Activated CD8-positive, alpha-beta T cell treated with anti-CD3 and anti-CD28 coated beads for 36 hours (primary cell): ENCODE measurements at regions not wholly inside any gene's neighbourhood (a gene's known extent, or its start where the extent isn't known, plus 50 kb on each side); places are given as distances from the start of the nearest gene placed in this dataset.

Source experiments
- ATAC-seq: fragments of 200-7000 bp; cut with Tn5 transposase; one replicate; pipeline ENCODE4 v1.10.0; 2021; ENCODE audit warnings: mild to moderate bottlenecking, moderate library complexity
- CTCF ChIA-PET: fragments of 350-600 bp; sonication (Branson Sonifier 250); formaldehyde crosslinking; loops from one replicate; lab custom pipeline; 2021; ENCODE audit warnings: antibody characterized with exemption; lab: Charles Lee
- POLR2A ChIA-PET: fragments of 350-600 bp; sonication (Branson Sonifier 250); formaldehyde crosslinking; loops from one replicate; lab custom pipeline; 2021; ENCODE audit warnings: antibody characterized with exemption; lab: Charles Lee
- DNase-seq: peaks from one replicate; pipeline ENCODE4 v3.0.0-alpha.2; 2020
- H3K27ac Mint-ChIP-seq: one replicate; pipeline ENCODE4 v1.8.0; 2021; ENCODE audit warnings: mild to moderate bottlenecking, mixed read lengths
- H3K27me3 Mint-ChIP-seq: one replicate; pipeline ENCODE4 v1.8.0; 2021; ENCODE audit warnings: mixed read lengths
- H3K36me3 Mint-ChIP-seq: one replicate; pipeline ENCODE4 v1.8.0; 2021; ENCODE audit warnings: low read depth, mixed read lengths
- H3K4me1 Mint-ChIP-seq: one replicate; pipeline ENCODE4 v1.8.0; 2021; ENCODE audit warnings: low read depth, mixed read lengths
- H3K4me3 Mint-ChIP-seq: one replicate; pipeline ENCODE4 v1.8.0; 2021; ENCODE audit warnings: mild to moderate bottlenecking, moderate library complexity, mixed read lengths
- H3K9me3 Mint-ChIP-seq: one replicate; pipeline ENCODE4 v1.8.0; 2021; ENCODE audit warnings: mixed read lengths
- intact Hi-C: fragments of 100-400 bp; cut with micrococcal nuclease; formaldehyde crosslinking; loops from one replicate; pipeline ENCODE4 v1.10.0; 2022
- TF ChIP-seq, protein P1 (sequence below): fragments of 200-600 bp; IDR thresholded peaks from one replicate; pipeline ENCODE4 v1.8.0; 2022; ENCODE audit warnings: antibody characterized with exemption, mild to moderate bottlenecking

DNA sequence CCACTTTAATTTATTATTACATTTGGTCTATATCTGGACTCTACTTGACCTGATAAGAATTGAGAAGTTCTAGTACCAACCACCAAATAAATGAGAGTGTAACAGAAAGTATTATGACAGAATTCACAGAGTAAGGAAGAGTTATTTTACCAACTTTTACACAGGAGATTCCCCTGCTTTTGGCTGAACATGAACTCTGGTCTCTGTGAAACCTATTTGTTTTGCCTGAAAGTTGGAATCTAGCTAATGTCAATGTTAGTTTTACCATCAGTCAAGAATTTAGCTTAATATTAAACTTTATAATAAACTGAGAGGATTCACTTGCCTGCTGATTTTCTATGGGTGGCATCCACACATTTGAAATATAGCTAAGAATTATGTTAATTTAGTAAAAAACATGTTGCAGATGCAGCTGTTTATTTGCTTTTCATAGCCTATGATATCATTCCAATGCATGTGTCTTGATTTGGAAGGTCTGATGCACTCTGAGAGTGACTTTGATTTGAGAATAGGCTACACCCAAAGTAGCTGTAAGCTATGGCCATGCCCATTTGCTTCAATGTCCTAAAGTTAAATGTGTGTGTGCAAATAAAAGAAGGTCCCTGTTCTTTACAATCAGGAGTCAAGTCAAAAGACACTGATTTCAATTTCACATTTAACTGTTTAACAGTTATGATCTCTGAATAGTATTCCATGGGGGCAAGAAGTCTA, 150.9 kb upstream of the RASGEF1B start:
- intact Hi-C loops = no loop called here
- no peaks in the 10 kb centered on the region for H3K4me1 Mint-ChIP-seq
- ChIA-PET CTCF (interaction anchor here (1.1 to 2.8 kb wide), 4 partner anchors 9 to 155 kb away, joined by 3 to 7 read pairs (median 4); no protein-coding TSS in a partner anchor), POLR2A (no interaction called here)
- ATAC-seq (no peak), DNase-seq (no peak)
- no peaks in the 10 kb centered on the region for H3K9me3 Mint-ChIP-seq
- H3K36me3 Mint-ChIP-seq = no peaks in the 10 kb centered on the region
- H3K27me3 Mint-ChIP-seq = no peaks in the 10 kb centered on the region
- TF ChIP-seq, protein P1, sequence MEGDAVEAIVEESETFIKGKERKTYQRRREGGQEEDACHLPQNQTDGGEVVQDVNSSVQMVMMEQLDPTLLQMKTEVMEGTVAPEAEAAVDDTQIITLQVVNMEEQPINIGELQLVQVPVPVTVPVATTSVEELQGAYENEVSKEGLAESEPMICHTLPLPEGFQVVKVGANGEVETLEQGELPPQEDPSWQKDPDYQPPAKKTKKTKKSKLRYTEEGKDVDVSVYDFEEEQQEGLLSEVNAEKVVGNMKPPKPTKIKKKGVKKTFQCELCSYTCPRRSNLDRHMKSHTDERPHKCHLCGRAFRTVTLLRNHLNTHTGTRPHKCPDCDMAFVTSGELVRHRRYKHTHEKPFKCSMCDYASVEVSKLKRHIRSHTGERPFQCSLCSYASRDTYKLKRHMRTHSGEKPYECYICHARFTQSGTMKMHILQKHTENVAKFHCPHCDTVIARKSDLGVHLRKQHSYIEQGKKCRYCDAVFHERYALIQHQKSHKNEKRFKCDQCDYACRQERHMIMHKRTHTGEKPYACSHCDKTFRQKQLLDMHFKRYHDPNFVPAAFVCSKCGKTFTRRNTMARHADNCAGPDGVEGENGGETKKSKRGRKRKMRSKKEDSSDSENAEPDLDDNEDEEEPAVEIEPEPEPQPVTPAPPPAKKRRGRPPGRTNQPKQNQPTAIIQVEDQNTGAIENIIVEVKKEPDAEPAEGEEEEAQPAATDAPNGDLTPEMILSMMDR = no peak
- H3K27ac Mint-ChIP-seq = no peak overlapping the region
- H3K4me3 Mint-ChIP-seq = no peak overlapping the region

DNA sequence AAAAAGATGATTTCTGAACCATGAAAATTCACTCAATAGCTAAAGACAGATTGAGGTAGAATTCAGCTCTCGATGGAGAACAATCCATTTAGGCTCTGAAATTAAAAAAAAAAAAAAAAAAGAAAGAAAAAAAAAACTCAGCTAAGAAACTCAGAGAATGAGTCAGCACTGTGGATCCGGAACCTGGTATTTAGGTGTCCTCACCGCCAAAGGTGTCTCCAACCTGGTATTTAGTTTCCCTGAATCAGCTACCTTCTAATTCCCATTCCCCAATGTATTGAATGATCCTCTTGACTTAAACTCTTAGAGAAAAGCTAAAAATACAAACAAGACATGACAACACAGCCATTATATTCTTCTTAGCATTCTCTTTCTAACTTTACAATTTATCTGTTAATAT, 150.3 kb upstream of the RASGEF1B start:
- Mint-ChIP-seq H3K27me3 (no peaks in the 10 kb centered on the region), H3K4me1 (no peaks in the 10 kb centered on the region), H3K4me3 (no peak overlapping the region), H3K36me3 (no peaks in the 10 kb centered on the region), H3K27ac (no peak overlapping the region), H3K9me3 (no peaks in the 10 kb centered on the region)
- intact Hi-C loops = no loop called here
- ATAC-seq (no peak), DNase-seq (no peak)
- POLR2A ChIA-PET = no interaction called here
- TF ChIP-seq, protein P1 = no peak
- CTCF ChIA-PET = interaction anchor here (1.1 to 2.8 kb wide), 4 partner anchors 9 to 154 kb away, joined by 3 to 7 read pairs (median 4); no protein-coding TSS in a partner anchor

DNA sequence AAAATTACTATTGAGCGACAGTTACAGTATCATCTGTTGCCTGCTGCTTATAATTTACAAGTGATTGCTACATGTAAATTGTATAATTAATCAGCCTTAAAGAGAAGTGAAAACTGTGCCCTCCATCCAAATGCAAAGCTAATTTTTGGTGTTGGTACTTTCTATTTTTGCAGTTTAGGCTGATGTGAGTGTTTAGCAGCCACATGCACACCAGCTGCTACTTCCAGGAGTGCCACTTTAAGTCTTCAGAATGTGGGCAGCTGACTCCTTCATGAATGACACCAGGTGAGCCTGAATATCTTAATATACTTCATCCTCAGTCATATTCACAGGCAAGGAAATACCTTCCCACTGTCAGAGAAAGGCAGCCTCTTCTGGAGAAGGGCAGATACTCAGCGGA, 149.8 kb upstream of the RASGEF1B start:
- TF ChIP-seq, protein P1 = no peak
- H3K36me3 Mint-ChIP-seq = no peaks in the 10 kb centered on the region
- H3K27ac Mint-ChIP-seq = no peak overlapping the region
- no peak overlapping the region for H3K4me3 Mint-ChIP-seq
- no peak for ATAC-seq
- H3K27me3 Mint-ChIP-seq = no peaks in the 10 kb centered on the region
- H3K9me3 Mint-ChIP-seq = no peaks in the 10 kb centered on the region
- no peak for DNase-seq
- intact Hi-C loops = no loop called here
- CTCF ChIA-PET = interaction anchor here (1.1 to 2.8 kb wide), 4 partner anchors 8 to 154 kb away, joined by 3 to 7 read pairs (median 4); no protein-coding TSS in a partner anchor
- POLR2A ChIA-PET = no interaction called here
- no peaks in the 10 kb centered on the region for H3K4me1 Mint-ChIP-seq

DNA sequence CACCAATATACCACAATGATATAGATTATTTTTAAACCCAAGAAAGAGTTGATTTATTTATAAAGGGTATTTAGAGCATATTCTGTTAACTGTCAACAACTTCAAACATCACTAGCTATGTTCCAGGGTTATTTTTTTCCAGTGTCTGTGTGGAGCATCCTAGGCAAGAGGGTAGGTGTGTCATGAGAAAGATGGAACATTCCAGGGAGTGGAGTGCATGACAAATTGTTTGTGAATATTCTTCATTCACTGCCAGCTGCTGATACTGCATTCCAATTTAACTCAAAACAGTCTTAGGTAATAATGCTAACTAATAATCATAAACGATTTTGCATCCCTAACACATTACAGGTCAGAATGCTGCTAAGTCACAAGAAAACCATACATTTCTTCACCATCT, 148.7 kb upstream of the RASGEF1B start:
- intact Hi-C loops = no loop called here
- CTCF ChIA-PET = interaction anchor here (0.9 kb wide), 1 partner anchor 188 kb away, joined by 3 read pairs; no protein-coding TSS in a partner anchor
- Mint-ChIP-seq H3K27ac (no peak overlapping the region), H3K9me3 (no peaks in the 10 kb centered on the region), H3K4me3 (no peak overlapping the region), H3K36me3 (no peaks in the 10 kb centered on the region), H3K4me1 (no peaks in the 10 kb centered on the region), H3K27me3 (no peaks in the 10 kb centered on the region)
- ATAC-seq (no peak), DNase-seq (no peak)
- TF ChIP-seq, protein P1 = no peak
- POLR2A ChIA-PET = no interaction called here

DNA sequence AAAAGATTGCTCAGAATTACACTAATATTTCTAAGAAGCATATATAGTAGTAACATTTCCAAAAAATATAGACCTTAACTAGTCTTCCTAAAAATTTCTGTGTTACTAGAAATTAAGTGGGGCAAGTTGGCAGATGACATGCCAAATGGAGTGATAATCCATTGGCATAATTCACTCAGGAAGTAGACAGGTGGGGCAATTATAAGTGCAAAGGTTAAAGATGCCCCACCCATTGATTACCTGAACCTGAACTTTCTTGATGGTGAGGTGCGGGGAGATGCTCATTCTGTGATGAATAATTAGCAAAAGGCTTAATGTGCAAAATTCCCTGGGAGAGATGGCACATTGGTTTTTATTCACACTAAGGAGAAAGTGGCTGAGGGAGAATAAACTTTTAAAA, 145.8 kb upstream of the RASGEF1B start:
- Mint-ChIP-seq H3K27ac (no peak overlapping the region), H3K27me3 (no peaks in the 10 kb centered on the region), H3K4me1 (no peaks in the 10 kb centered on the region), H3K4me3 (no peak overlapping the region), H3K36me3 (no peaks in the 10 kb centered on the region), H3K9me3 (no peaks in the 10 kb centered on the region)
- ChIA-PET POLR2A (interaction anchor here (0.9 kb wide), 1 partner anchor 170 kb away, joined by 3 read pairs; no protein-coding TSS in a partner anchor), CTCF (no interaction called here)
- intact Hi-C loops = no loop called here
- ATAC-seq (no peak), DNase-seq (no peak)
- TF ChIP-seq, protein P1 = no peak
